AG04450 (cell line): ENCODE measurements at regions not wholly inside any gene's neighbourhood (a gene's known extent, or its start where the extent isn't known, plus 50 kb on each side); places are given as distances from the start of the nearest gene placed in this dataset.

ENCODE experiments used
- CTCF ChIA-PET: fragments of 300-600, 350-600 bp; formaldehyde crosslinking; extraction: SDS; loops from one replicate; lab custom pipeline; 2022; ENCODE audit warnings: antibody characterized with exemption, inconsistent platforms; lab: Charles Lee
- POLR2A ChIA-PET: fragments of 350-600 bp; formaldehyde crosslinking; extraction: SDS; loops from one replicate; lab custom pipeline; 2021; ENCODE audit warnings: antibody characterized with exemption, inconsistent platforms; lab: Yijun Ruan, JAX
- DNase-seq: peaks from one replicate; pipeline ENCODE4 v3.0.0-alpha.2; 2011; ENCODE audit warnings: low read depth, low spot score
- H3K27ac ChIP-seq: one replicate; pipeline ENCODE4 v1.5.1; 2012; ENCODE audit warnings: low read depth, low read length, control low read depth
- H3K27me3 ChIP-seq: one replicate; pipeline ENCODE4 v1.6.0; 2012; ENCODE audit warnings: low read length; ENCODE audit not compliant: control insufficient read depth, insufficient read depth
- H3K4me3 ChIP-seq: 2 replicates; pipeline ENCODE4 v1.5.1; 2011; ENCODE audit warnings: mild to moderate bottlenecking, low read depth, low read length, control low read depth
- H3K9me3 ChIP-seq: 2 replicates; pipeline ENCODE4 v1.5.1; 2012; ENCODE audit warnings: low read length; ENCODE audit not compliant: control insufficient read depth, insufficient read depth
- CTCF ChIP-seq: IDR thresholded peaks from 2 replicates; pipeline ENCODE4 v1.5.1; 2011; ENCODE audit warnings: low read depth, low read length, control low read depth, inconsistent platforms

DNA sequence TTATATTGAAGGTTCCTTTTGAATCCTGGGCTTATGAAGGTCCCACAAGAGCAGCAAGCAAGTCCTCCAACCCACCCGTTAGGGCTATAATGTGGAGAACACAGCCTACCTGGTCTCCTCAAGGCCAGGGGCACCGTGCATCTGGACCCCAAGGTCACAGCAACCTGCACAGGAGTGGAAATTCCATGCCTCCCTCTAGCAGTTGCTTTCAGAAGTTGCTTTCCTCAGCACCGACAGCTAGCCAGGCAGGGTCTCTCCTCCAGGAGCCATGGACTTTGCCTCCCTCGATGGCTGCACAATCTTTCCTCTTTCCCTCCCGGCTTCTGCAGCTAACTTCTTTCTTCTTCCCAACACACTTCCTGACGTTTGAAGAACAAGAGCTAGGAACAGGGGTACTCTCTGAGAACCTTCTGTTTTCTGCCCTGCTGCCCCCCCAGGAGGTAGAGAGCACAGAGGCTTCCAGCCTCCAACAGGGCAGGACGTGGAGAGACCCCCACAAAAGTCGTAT is 149.8 kb downstream of the PTPN20 start:
- DNase-seq = no peak
- peaks cover 8% of the 10 kb centered on the region for H3K27me3 ChIP-seq
- H3K27ac ChIP-seq = no peak overlapping the region
- H3K9me3 ChIP-seq = no peaks in the 10 kb centered on the region
- POLR2A ChIA-PET = no interaction called here
- CTCF ChIA-PET = interaction anchor here (1.0 to 2.4 kb wide), 2 partner anchors 12 to 251 kb away, joined by 3 to 13 read pairs; no protein-coding TSS in a partner anchor
- no peak overlapping the region for H3K4me3 ChIP-seq
- TF ChIP-seq CTCF = no peak

DNA sequence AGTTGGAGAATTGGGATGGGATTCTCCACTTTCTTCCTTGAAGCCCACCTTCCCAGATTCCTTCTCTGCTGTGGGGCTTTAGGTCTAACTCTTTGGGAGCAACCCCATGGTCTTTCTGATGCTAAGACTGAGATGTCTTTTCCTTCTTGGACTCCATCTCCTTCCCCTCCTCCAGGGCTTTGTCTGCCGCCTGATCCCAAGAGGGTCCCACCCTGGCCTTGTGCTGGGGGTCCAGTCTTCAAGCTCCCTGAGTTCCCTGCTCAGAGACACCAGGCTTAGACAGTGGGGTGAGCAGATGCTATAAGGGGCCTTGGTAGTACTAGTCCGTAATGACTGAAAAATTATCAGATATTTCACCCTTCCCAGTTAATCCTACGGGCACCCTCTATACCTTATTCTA is 150.5 kb downstream of the PTPN20 start:
- ChIA-PET CTCF (interaction anchor here (1.0 kb wide), 1 partner anchor 250 kb away, joined by 3 read pairs; no protein-coding TSS in a partner anchor), POLR2A (no interaction called here)
- TF ChIP-seq CTCF = no peak
- no peak overlapping the region for H3K27ac ChIP-seq
- H3K27me3 ChIP-seq = peaks cover 8% of the 10 kb centered on the region
- no peak overlapping the region for H3K4me3 ChIP-seq
- no peaks in the 10 kb centered on the region for H3K9me3 ChIP-seq
- no peak for DNase-seq

DNA sequence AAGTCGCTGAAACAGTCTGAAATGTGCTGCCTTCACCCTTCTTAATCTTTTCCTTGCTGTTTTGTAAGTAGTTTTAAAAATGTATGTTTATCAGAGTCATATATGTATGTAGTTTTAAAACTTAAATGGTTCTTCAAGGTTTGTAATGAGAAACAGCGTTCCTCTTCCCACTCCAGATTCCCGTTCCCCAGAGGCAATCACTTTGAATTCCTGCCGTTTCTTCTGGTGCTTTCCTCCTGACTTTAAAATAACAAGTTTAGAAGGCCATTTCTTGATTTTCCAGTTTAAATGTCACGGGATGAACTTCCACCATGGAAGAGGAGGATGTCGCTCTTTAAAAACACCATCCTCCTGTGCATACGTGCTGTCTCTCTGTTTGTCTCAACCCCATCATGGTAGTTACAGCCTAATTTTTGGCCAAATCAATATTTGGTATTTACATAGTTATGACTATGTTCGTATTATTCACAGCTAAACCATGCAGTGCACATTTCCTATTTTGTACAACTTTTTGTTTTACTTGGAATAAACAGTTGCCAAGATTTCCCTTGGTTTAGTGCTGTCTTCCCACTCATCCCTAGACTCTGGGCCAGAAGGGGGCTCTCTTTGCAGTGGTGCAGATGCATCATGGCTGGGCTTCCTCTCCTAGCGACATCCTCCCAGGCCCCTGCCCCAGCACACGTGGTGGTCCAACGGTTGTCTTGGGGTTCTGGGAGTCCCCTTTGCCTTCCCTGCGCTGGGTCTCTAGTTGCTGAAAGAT is 151.4 kb downstream of the PTPN20 start:
- H3K27me3 ChIP-seq = peaks cover 8% of the 10 kb centered on the region
- POLR2A ChIA-PET = no interaction called here
- H3K4me3 ChIP-seq = no peak overlapping the region
- no peaks in the 10 kb centered on the region for H3K9me3 ChIP-seq
- CTCF ChIA-PET = interaction anchor here (1.3 to 2.4 kb wide), 2 partner anchors 15 to 17 kb away, joined by 4 to 8 read pairs; no protein-coding TSS in a partner anchor
- DNase-seq = no peak
- no peak overlapping the region for H3K27ac ChIP-seq
- TF ChIP-seq CTCF = peak; percentile 43

GRCh38 chr10:47063858-47064257 is 152.6 kb downstream of the PTPN20 start:
- Histone ChIP-seq H3K27me3 (peaks cover 5% of the 10 kb centered on the region), H3K4me3 (no peak overlapping the region), H3K27ac (no peak overlapping the region), H3K9me3 (no peaks in the 10 kb centered on the region)
- DNase-seq = no peak
- TF ChIP-seq CTCF = no peak
- POLR2A ChIA-PET = no interaction called here
- CTCF ChIA-PET = interaction anchor here (0.6 to 2.4 kb wide), 3 partner anchors 16 to 373 kb away, joined by 3 to 8 read pairs (median 4); no protein-coding TSS in a partner anchor

GRCh38 chr10:47065903-47066302 is 154.7 kb downstream of the PTPN20 start:
- CTCF ChIA-PET = no interaction called here
- peaks cover 5% of the 10 kb centered on the region for H3K27me3 ChIP-seq
- no peaks in the 10 kb centered on the region for H3K9me3 ChIP-seq
- no peak for DNase-seq
- TF ChIP-seq CTCF = no peak
- H3K27ac ChIP-seq = no peak overlapping the region
- no peak overlapping the region for H3K4me3 ChIP-seq
- POLR2A ChIA-PET = no interaction called here
